CD4-positive, alpha-beta T cell (primary cell): ENCODE measurements at regions not wholly inside any gene's neighbourhood (a gene's known extent, or its start where the extent isn't known, plus 50 kb on each side); places are given as distances from the start of the nearest gene placed in this dataset.

Experiments
- ATAC-seq: fragments of 200-7000 bp; cut with Tn5 transposase; one replicate; pipeline ENCODE4 v1.10.0; 2022; ENCODE audit warnings: mild to moderate bottlenecking; ENCODE audit not compliant: poor library complexity
- CTCF ChIA-PET: fragments of 350-600 bp; sonication (Branson Sonifier 250); formaldehyde crosslinking; loops from one replicate; lab custom pipeline; 2021; ENCODE audit warnings: antibody characterized with exemption, inconsistent platforms; lab: Charles Lee
- POLR2A ChIA-PET: fragments of 350-600 bp; sonication (Branson Sonifier 250); formaldehyde crosslinking; loops from one replicate; lab custom pipeline; 2021; ENCODE audit warnings: antibody characterized with exemption, inconsistent platforms; lab: Charles Lee
- DNase-seq, 14 experiments: peaks; one replicate each; pipeline ENCODE4 v3.0.0-alpha.2; 2013 to 2020; ENCODE audit warnings: mixed read lengths in 2 of 14
- H3K27ac ChIP-seq, 2 donors: one replicate each; pipeline versions ENCODE4 v1.5.1 to v1.7.0; 2013; ENCODE audit warnings: low read length in 2 of 2, low read depth in 1 of 2, mild to moderate bottlenecking in 1 of 2
- H3K27me3 ChIP-seq, 2 experiments: 1 replicate in 1 of 2; 2 replicates in 1 of 2; pipeline versions ENCODE4 v1.6.1 to v1.7.0; 2013; ENCODE audit warnings: low read length in 2 of 2, control low read depth in 1 of 2, mild to moderate bottlenecking in 1 of 2, moderate library complexity in 1 of 2; ENCODE audit not compliant: insufficient read depth in 2 of 2, control insufficient read depth in 1 of 2
- H3K36me3 ChIP-seq: one replicate; pipeline ENCODE4 v1.6.1; 2013; ENCODE audit warnings: low read length, control low read depth; ENCODE audit not compliant: insufficient read depth
- H3K4me1 ChIP-seq: one replicate; pipeline ENCODE4 v1.6.1; 2013; ENCODE audit warnings: low read length, control low read depth; ENCODE audit not compliant: insufficient read depth
- H3K4me3 ChIP-seq: one replicate; pipeline ENCODE4 v1.5.1; 2013; ENCODE audit warnings: mild to moderate bottlenecking, low read length, moderate library complexity
- H3K9me3 ChIP-seq, 2 experiments: 1 replicate in 1 of 2; 2 replicates in 1 of 2; pipeline versions ENCODE4 v1.6.1 to v1.7.0; 2013; ENCODE audit warnings: low read length in 2 of 2, mild to moderate bottlenecking in 2 of 2, control low read depth in 1 of 2, moderate library complexity in 1 of 2; ENCODE audit not compliant: control insufficient read depth in 1 of 2, insufficient read depth in 1 of 2
- H3K27ac Mint-ChIP-seq: one replicate; pipeline ENCODE4 v1.8.0; 2020; ENCODE audit warnings: mixed read lengths
- H3K27me3 Mint-ChIP-seq: one replicate; pipeline ENCODE4 v1.8.0; 2021; ENCODE audit warnings: mixed read lengths
- H3K36me3 Mint-ChIP-seq: one replicate; pipeline ENCODE4 v1.8.0; 2021; ENCODE audit warnings: low read depth, mixed read lengths
- H3K4me1 Mint-ChIP-seq: one replicate; pipeline ENCODE4 v1.8.0; 2021; ENCODE audit warnings: low read depth, mixed read lengths
- H3K4me3 Mint-ChIP-seq: one replicate; pipeline ENCODE4 v1.8.0; 2020; ENCODE audit warnings: mild to moderate bottlenecking, mixed read lengths
- H3K9me3 Mint-ChIP-seq: one replicate; pipeline ENCODE4 v1.8.0; 2020; ENCODE audit warnings: mixed read lengths
- intact Hi-C, 2 experiments: fragments of 100-400 bp; cut with DNase I in 1 of 2; cut with micrococcal nuclease in 1 of 2; formaldehyde crosslinking; loops; one replicate each; pipeline versions ENCODE4 v1.15.1 to v1.9.0; 2023 to 2025; cut with DNase I, micrococcal nuclease
- TF ChIP-seq, protein P1 (sequence below): fragments of 200-600 bp; IDR thresholded peaks from one replicate; pipeline ENCODE4 v1.8.0; 2022; ENCODE audit warnings: antibody characterized with exemption, mild to moderate bottlenecking

GRCh38 chr10:35889226-35889625 lies 247.1 kb upstream of the FZD8 start:
- Histone ChIP-seq H3K27ac (no peak overlapping the region), H3K4me3 (no peak overlapping the region), H3K36me3 (no peaks in the 10 kb centered on the region), H3K9me3 (peaks cover 0 to 11% of the 10 kb centered on the region in 2 experiments), H3K4me1 (no peaks in the 10 kb centered on the region), H3K27me3 (no peaks in the 10 kb centered on the region)
- DNase-seq (no peak), ATAC-seq (no peak)
- no peaks in the 10 kb centered on the region for H3K4me1 Mint-ChIP-seq
- H3K4me3 Mint-ChIP-seq = no peak overlapping the region
- peaks cover 2% of the 10 kb centered on the region for H3K9me3 Mint-ChIP-seq
- H3K27me3 Mint-ChIP-seq = peaks cover 3% of the 10 kb centered on the region
- no peak overlapping the region for H3K27ac Mint-ChIP-seq
- intact Hi-C loops = no loop called here
- no peaks in the 10 kb centered on the region for H3K36me3 Mint-ChIP-seq
- ChIA-PET CTCF (no interaction called here), POLR2A (no interaction called here)
- TF ChIP-seq, protein P1, sequence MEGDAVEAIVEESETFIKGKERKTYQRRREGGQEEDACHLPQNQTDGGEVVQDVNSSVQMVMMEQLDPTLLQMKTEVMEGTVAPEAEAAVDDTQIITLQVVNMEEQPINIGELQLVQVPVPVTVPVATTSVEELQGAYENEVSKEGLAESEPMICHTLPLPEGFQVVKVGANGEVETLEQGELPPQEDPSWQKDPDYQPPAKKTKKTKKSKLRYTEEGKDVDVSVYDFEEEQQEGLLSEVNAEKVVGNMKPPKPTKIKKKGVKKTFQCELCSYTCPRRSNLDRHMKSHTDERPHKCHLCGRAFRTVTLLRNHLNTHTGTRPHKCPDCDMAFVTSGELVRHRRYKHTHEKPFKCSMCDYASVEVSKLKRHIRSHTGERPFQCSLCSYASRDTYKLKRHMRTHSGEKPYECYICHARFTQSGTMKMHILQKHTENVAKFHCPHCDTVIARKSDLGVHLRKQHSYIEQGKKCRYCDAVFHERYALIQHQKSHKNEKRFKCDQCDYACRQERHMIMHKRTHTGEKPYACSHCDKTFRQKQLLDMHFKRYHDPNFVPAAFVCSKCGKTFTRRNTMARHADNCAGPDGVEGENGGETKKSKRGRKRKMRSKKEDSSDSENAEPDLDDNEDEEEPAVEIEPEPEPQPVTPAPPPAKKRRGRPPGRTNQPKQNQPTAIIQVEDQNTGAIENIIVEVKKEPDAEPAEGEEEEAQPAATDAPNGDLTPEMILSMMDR = no peak

- H3K9me3 Mint-ChIP-seq = no peaks in the 10 kb centered on the region
These were observed 246.3 kb upstream of the FZD8 start for GRCh38 chr10:35888400-35888799.

DNA sequence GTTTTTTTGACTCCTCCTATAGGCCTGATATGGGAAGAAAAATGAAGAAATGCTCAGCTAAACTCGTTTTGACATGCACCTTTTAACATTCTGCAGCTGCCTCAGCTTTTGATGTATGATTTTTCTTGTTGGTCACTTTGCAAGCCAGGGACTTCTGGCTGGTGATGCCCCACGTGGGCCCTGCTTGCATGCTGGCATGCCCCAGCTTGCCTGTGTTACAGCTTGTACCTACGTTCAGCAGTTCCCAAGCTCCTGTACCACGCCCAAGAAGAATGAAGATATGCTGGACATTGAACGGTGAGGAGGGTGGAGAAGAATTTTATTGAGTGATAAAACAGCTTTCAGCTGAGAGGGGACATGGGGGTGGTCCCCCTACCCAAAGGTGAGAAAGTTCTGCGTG lies 245.6 kb upstream of the FZD8 start:
- POLR2A ChIA-PET = no interaction called here
- no peak overlapping the region for H3K27ac ChIP-seq
- H3K4me3 ChIP-seq = no peak overlapping the region
- no peak for ATAC-seq
- H3K27me3 ChIP-seq = no peaks in the 10 kb centered on the region
- Mint-ChIP-seq H3K36me3 (no peaks in the 10 kb centered on the region), H3K4me1 (no peaks in the 10 kb centered on the region), H3K4me3 (no peak overlapping the region), H3K9me3 (no peaks in the 10 kb centered on the region), H3K27me3 (peaks cover 3% of the 10 kb centered on the region), H3K27ac (no peak overlapping the region)
- no peaks in the 10 kb centered on the region for H3K36me3 ChIP-seq
- DNase-seq = no peak
- TF ChIP-seq, protein P1 = no peak
- no peaks in the 10 kb centered on the region for H3K4me1 ChIP-seq
- CTCF ChIA-PET = no interaction called here
- peaks cover 0 to 7% of the 10 kb centered on the region in 2 experiments for H3K9me3 ChIP-seq
- intact Hi-C loops = no loop called here

More at GRCh38 chr10:35888400-35888799, 246.3 kb upstream of the FZD8 start:
- peaks cover 0 to 11% of the 10 kb centered on the region in 2 experiments for H3K9me3 ChIP-seq
- TF ChIP-seq, protein P1 = no peak
- intact Hi-C loops = no loop called here
- H3K27me3 ChIP-seq = no peaks in the 10 kb centered on the region
- ChIA-PET CTCF (no interaction called here), POLR2A (no interaction called here)
- no peaks in the 10 kb centered on the region for H3K4me1 ChIP-seq
- no peak overlapping the region for H3K27ac ChIP-seq
- Mint-ChIP-seq H3K27ac (no peak overlapping the region), H3K36me3 (no peaks in the 10 kb centered on the region), H3K4me3 (no peak overlapping the region), H3K4me1 (no peaks in the 10 kb centered on the region), H3K27me3 (peaks cover 3% of the 10 kb centered on the region)
- H3K36me3 ChIP-seq = no peaks in the 10 kb centered on the region
- no peak for DNase-seq
- ATAC-seq = no peak
- no peak overlapping the region for H3K4me3 ChIP-seq
